ENCODE measurements at regions not wholly inside any gene's neighbourhood (a gene's known extent, or its start where the extent isn't known, plus 50 kb on each side); places are given as distances from the start of the nearest gene placed in this dataset.

- ATAC-seq (ENCODE audit: low read depth in 2 of 2) = no peak
- Mint-ChIP-seq H3K27ac (no peak overlapping the region), H3K27me3 (no peaks in the 10 kb centered on the region), H3K9me3 (peaks cover 0 to 2% (median 0%) of the 10 kb centered on the region in 7 donors), H3K4me1 (no peaks in the 10 kb centered on the region), H3K36me3 (no peaks in the 10 kb centered on the region), H3K4me3 (no peak overlapping the region)
- Histone ChIP-seq H3K4me1 (ENCODE audit: control insufficient read depth, insufficient read depth, low read length, poor library complexity, severe bottlenecking) (no peaks in the 10 kb centered on the region), H3K9me3 (ENCODE audit: control insufficient read depth in 2 of 2, low read length in 2 of 2) (no peaks in the 10 kb centered on the region), H3K27ac (ENCODE audit: insufficient read depth, low read length, poor library complexity, severe bottlenecking) (no peak overlapping the region), H3K36me3 (ENCODE audit: control insufficient read depth, insufficient read depth, low read length) (no peaks in the 10 kb centered on the region), H3K4me3 (ENCODE audit: low read depth, low read length) (no peak overlapping the region), H3K27me3 (ENCODE audit: control insufficient read depth, insufficient read depth, low read length) (no peaks in the 10 kb centered on the region)
- no peak for DNase-seq
Measured at GRCh38 chr13:73290844-73291243, 232.0 kb downstream of the KLF5 start.

DNA sequence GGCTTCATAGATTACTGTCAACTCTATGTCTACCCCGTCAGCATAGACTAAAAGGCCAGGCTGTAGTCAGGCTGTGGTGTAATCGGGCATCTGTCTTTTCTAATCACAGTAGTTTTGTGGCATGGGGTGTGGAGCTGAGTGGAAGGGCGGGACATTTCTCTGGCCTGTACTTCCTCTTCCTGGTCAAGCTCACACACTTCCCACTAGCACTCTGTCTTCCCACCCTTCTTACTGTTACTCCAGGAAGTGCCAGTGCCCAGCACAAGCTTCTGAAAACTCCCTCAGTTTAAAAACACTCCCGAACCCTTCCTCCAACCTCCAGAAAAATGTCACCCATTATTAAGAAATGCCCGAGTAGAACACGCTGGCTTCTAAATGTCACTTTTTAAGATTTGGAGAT, 229.8 kb downstream of the KLF5 start:
- no peak for ATAC-seq (ENCODE audit: low read depth in 2 of 2)
- no peaks in the 10 kb centered on the region for H3K27me3 ChIP-seq (ENCODE audit: control insufficient read depth, insufficient read depth, low read length)
- no peaks in the 10 kb centered on the region for H3K36me3 ChIP-seq (ENCODE audit: control insufficient read depth, insufficient read depth, low read length)
- Mint-ChIP-seq H3K4me1 (no peaks in the 10 kb centered on the region), H3K36me3 (no peaks in the 10 kb centered on the region), H3K4me3 (no peak overlapping the region), H3K27me3 (no peaks in the 10 kb centered on the region), H3K9me3 (peaks cover 0 to 2% (median 0%) of the 10 kb centered on the region in 7 donors), H3K27ac (no peak overlapping the region)
- H3K9me3 ChIP-seq (ENCODE audit: control insufficient read depth in 2 of 2, low read length in 2 of 2) = no peaks in the 10 kb centered on the region
- no peak overlapping the region for H3K27ac ChIP-seq (ENCODE audit: insufficient read depth, low read length, poor library complexity, severe bottlenecking)
- DNase-seq = no peak
- no peaks in the 10 kb centered on the region for H3K4me1 ChIP-seq (ENCODE audit: control insufficient read depth, insufficient read depth, low read length, poor library complexity, severe bottlenecking)
- H3K4me3 ChIP-seq (ENCODE audit: low read depth, low read length) = no peak overlapping the region

DNA sequence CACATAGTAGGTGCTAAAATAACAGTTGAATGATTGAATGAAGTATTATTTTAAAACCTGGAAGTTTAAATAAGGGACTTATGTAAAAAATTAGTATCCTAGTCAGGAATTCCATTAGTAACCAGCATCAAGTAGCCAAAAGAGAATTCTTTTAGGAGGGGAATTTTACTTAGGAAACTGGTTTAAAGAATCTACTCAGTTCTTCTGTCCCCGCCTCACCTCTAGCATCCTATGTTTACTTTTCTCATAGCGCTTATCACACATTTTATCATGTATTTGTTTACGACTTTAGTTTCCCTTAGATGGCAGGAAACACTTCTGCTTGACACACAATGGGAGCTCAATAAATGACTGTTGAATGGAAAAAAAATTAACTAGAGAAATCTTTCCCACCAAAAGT, 229.0 kb downstream of the KLF5 start:
- Mint-ChIP-seq H3K27me3 (no peaks in the 10 kb centered on the region), H3K9me3 (peaks cover 0 to 2% (median 0%) of the 10 kb centered on the region in 7 donors), H3K27ac (no peak overlapping the region), H3K4me1 (no peaks in the 10 kb centered on the region), H3K36me3 (no peaks in the 10 kb centered on the region), H3K4me3 (no peak overlapping the region)
- ATAC-seq (ENCODE audit: low read depth in 2 of 2) (no peak), DNase-seq (no peak)
- Histone ChIP-seq H3K4me1 (ENCODE audit: control insufficient read depth, insufficient read depth, low read length, poor library complexity, severe bottlenecking) (no peaks in the 10 kb centered on the region), H3K27me3 (ENCODE audit: control insufficient read depth, insufficient read depth, low read length) (no peaks in the 10 kb centered on the region), H3K27ac (ENCODE audit: insufficient read depth, low read length, poor library complexity, severe bottlenecking) (no peak overlapping the region), H3K9me3 (ENCODE audit: control insufficient read depth in 2 of 2, low read length in 2 of 2) (no peaks in the 10 kb centered on the region), H3K4me3 (ENCODE audit: low read depth, low read length) (no peak overlapping the region), H3K36me3 (ENCODE audit: control insufficient read depth, insufficient read depth, low read length) (no peaks in the 10 kb centered on the region)

DNA sequence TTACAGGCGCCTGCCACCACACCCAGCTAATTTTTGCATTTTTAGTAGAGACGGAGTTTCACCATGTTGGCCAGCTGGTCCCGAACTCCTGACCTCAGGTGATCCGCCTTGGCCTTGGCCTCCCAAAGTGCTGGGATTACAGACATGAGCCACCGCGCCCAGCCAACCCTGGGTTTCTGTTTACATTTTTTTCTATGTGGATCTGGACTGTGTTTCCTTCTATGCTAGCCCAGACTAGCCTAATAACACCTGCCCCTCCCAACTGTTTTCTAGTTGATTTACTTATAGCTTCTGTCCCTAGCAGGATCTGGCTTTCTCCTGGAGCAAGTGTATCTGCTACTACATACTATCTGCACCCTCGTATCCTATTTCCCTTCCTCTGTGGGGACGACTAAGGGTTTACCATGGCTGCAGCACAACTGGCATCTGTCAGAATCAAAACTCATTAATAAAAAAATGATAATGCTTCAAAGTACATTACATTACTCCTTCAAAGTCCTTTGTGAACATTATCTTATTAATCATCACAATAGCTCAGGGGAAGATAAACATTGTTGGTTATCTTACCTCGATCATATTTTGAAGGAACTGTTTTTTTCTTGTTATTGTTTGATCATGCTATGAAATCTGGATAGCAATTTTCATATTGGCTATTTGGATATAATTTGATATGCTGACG, 228.3 kb downstream of the KLF5 start:
- ATAC-seq (ENCODE audit: low read depth in 2 of 2) (no peak), DNase-seq (no peak)
- Mint-ChIP-seq H3K27me3 (no peaks in the 10 kb centered on the region), H3K4me1 (no peaks in the 10 kb centered on the region), H3K36me3 (no peaks in the 10 kb centered on the region), H3K4me3 (no peak overlapping the region), H3K27ac (no peak overlapping the region), H3K9me3 (no peaks in the 10 kb centered on the region)
- H3K36me3 ChIP-seq (ENCODE audit: control insufficient read depth, insufficient read depth, low read length) = no peaks in the 10 kb centered on the region
- H3K4me3 ChIP-seq (ENCODE audit: low read depth, low read length) = no peak overlapping the region
- H3K27me3 ChIP-seq (ENCODE audit: control insufficient read depth, insufficient read depth, low read length) = no peaks in the 10 kb centered on the region
- no peaks in the 10 kb centered on the region for H3K9me3 ChIP-seq (ENCODE audit: control insufficient read depth in 2 of 2, low read length in 2 of 2)
- no peak overlapping the region for H3K27ac ChIP-seq (ENCODE audit: insufficient read depth, low read length, poor library complexity, severe bottlenecking)
- H3K4me1 ChIP-seq (ENCODE audit: control insufficient read depth, insufficient read depth, low read length, poor library complexity, severe bottlenecking) = no peaks in the 10 kb centered on the region

- Mint-ChIP-seq H3K4me3 (no peak overlapping the region), H3K4me1 (no peaks in the 10 kb centered on the region), H3K9me3 (no peaks in the 10 kb centered on the region), H3K27ac (no peak overlapping the region), H3K27me3 (no peaks in the 10 kb centered on the region), H3K36me3 (no peaks in the 10 kb centered on the region)
- Histone ChIP-seq H3K27ac (ENCODE audit: insufficient read depth, low read length, poor library complexity, severe bottlenecking) (no peak overlapping the region), H3K4me1 (ENCODE audit: control insufficient read depth, insufficient read depth, low read length, poor library complexity, severe bottlenecking) (no peaks in the 10 kb centered on the region), H3K4me3 (ENCODE audit: low read depth, low read length) (no peak overlapping the region), H3K9me3 (ENCODE audit: control insufficient read depth in 2 of 2, low read length in 2 of 2) (no peaks in the 10 kb centered on the region), H3K36me3 (ENCODE audit: control insufficient read depth, insufficient read depth, low read length) (no peaks in the 10 kb centered on the region), H3K27me3 (ENCODE audit: control insufficient read depth, insufficient read depth, low read length) (no peaks in the 10 kb centered on the region)
- DNase-seq = no peak
- ATAC-seq (ENCODE audit: low read depth in 2 of 2) = no peak
Measured at GRCh38 chr13:73286177-73286576, 227.4 kb downstream of the KLF5 start.

DNA sequence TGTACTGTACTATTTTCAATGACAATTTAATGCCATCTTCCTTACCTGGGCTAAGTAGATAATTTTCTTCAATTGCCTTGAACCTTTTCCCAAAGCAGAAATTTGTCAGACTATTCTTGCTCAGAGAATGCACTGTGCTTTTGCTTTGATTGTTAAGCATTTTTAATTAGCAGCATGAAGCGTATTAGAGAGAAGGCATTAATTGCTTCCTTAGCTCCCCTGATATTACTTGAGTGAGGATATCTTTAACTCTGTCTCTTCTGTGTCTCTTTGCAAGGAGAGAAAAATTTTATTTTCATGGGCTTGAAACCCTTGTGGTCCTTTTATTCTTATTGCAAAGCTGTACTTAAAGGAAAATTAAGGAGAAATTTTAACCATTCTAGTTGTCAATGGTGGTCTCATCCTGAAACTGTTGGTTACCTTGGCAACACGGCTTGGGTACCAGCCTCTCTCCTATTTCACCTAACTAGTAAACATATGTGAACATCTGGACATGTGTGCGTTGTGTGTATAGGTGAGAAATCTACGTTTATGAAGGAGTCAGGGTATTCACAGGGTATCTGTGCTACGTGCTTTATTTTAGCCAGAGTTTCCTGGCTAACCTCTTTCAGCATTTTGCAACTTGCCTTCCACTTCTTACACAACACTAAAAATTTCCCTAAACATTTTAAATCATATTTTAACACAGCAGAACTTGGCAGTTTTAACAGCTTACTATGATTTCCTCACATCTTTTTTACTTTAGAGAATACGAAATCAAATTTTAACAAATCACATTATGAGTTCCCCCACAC, 225.5 kb downstream of the KLF5 start:
- Histone ChIP-seq H3K27ac (ENCODE audit: insufficient read depth, low read length, poor library complexity, severe bottlenecking) (no peak overlapping the region), H3K27me3 (ENCODE audit: control insufficient read depth, insufficient read depth, low read length) (no peaks in the 10 kb centered on the region), H3K36me3 (ENCODE audit: control insufficient read depth, insufficient read depth, low read length) (no peaks in the 10 kb centered on the region), H3K4me3 (ENCODE audit: low read depth, low read length) (no peak overlapping the region), H3K9me3 (ENCODE audit: control insufficient read depth in 2 of 2, low read length in 2 of 2) (no peaks in the 10 kb centered on the region), H3K4me1 (ENCODE audit: control insufficient read depth, insufficient read depth, low read length, poor library complexity, severe bottlenecking) (no peaks in the 10 kb centered on the region)
- no peak overlapping the region for H3K4me3 Mint-ChIP-seq
- no peak for DNase-seq
- no peak for ATAC-seq (ENCODE audit: low read depth in 2 of 2)
- no peak overlapping the region for H3K27ac Mint-ChIP-seq
- H3K4me1 Mint-ChIP-seq = no peaks in the 10 kb centered on the region
- H3K9me3 Mint-ChIP-seq = no peaks in the 10 kb centered on the region
- no peaks in the 10 kb centered on the region for H3K36me3 Mint-ChIP-seq
- H3K27me3 Mint-ChIP-seq = no peaks in the 10 kb centered on the region

GRCh38 chr13:73283636-73284035, 224.8 kb downstream of the KLF5 start:
- Histone ChIP-seq H3K27me3 (ENCODE audit: control insufficient read depth, insufficient read depth, low read length) (no peaks in the 10 kb centered on the region), H3K4me3 (ENCODE audit: low read depth, low read length) (no peak overlapping the region), H3K4me1 (ENCODE audit: control insufficient read depth, insufficient read depth, low read length, poor library complexity, severe bottlenecking) (no peaks in the 10 kb centered on the region), H3K27ac (ENCODE audit: insufficient read depth, low read length, poor library complexity, severe bottlenecking) (no peak overlapping the region), H3K9me3 (ENCODE audit: control insufficient read depth in 2 of 2, low read length in 2 of 2) (no peaks in the 10 kb centered on the region), H3K36me3 (ENCODE audit: control insufficient read depth, insufficient read depth, low read length) (no peaks in the 10 kb centered on the region)
- DNase-seq (no peak), ATAC-seq (ENCODE audit: low read depth in 2 of 2) (no peak)
- Mint-ChIP-seq H3K27me3 (no peaks in the 10 kb centered on the region), H3K9me3 (peaks cover 0 to 2% (median 0%) of the 10 kb centered on the region in 7 donors), H3K4me1 (no peaks in the 10 kb centered on the region), H3K4me3 (no peak overlapping the region), H3K36me3 (no peaks in the 10 kb centered on the region), H3K27ac (no peak overlapping the region)

DNA sequence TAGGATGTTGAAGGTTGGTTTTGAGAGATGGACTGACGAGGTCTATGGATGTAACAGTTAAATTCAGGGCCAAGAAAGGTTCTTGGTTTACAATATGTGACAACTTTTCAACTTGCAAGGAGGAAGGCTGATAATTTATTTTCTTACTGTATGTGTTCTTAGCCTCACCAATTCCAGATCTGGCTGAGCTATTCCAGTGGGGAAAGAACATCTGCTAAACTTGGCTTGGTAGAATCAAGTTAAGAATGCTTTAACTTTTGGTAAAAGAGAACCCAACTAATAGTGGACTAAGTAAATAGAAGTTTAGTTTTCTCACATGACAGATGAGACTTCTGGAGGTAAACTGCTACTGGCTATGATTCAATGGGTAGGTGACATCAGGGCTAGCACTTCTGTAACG, 222.9 kb downstream of the KLF5 start:
- no peaks in the 10 kb centered on the region for H3K4me1 ChIP-seq (ENCODE audit: control insufficient read depth, insufficient read depth, low read length, poor library complexity, severe bottlenecking)
- Mint-ChIP-seq H3K27me3 (no peaks in the 10 kb centered on the region), H3K9me3 (peaks cover 0 to 5% (median 1%) of the 10 kb centered on the region in 7 donors), H3K4me1 (no peaks in the 10 kb centered on the region), H3K36me3 (no peaks in the 10 kb centered on the region), H3K4me3 (no peak overlapping the region), H3K27ac (no peak overlapping the region)
- no peaks in the 10 kb centered on the region for H3K9me3 ChIP-seq (ENCODE audit: control insufficient read depth in 2 of 2, low read length in 2 of 2)
- no peaks in the 10 kb centered on the region for H3K27me3 ChIP-seq (ENCODE audit: control insufficient read depth, insufficient read depth, low read length)
- H3K27ac ChIP-seq (ENCODE audit: insufficient read depth, low read length, poor library complexity, severe bottlenecking) = no peak overlapping the region
- no peaks in the 10 kb centered on the region for H3K36me3 ChIP-seq (ENCODE audit: control insufficient read depth, insufficient read depth, low read length)
- ATAC-seq (ENCODE audit: low read depth in 2 of 2) (no peak), DNase-seq (no peak)
- H3K4me3 ChIP-seq (ENCODE audit: low read depth, low read length) = no peak overlapping the region

Data from CD4-positive, CD25-positive, alpha-beta regulatory T cell (primary cell).